Renal cortical epithelial cell (primary cell): ENCODE measurements at regions not wholly inside any gene's neighbourhood (a gene's known extent, or its start where the extent isn't known, plus 50 kb on each side); places are given as distances from the start of the nearest gene placed in this dataset.
"Not testable (repeated sequence)": the region's sequence is repeated elsewhere in the genome, so short reads cannot be mapped to it uniquely, and the experiment has no call there.

Experiments used
- DNase-seq: peaks from one replicate; pipeline ENCODE4 v3.0.0-alpha.2; 2011; ENCODE audit warnings: low read depth

- no peak for DNase-seq
Observed at GRCh38 chr4:59597536-59598329, 1602.4 kb upstream of the ADGRL3 start.

- no peak for DNase-seq
Observed at GRCh38 chr4:59598330-59598618, 1601.9 kb upstream of the ADGRL3 start.

- peak; percentile 26 for DNase-seq
Observed at GRCh38 chr4:59608466-59608865, 1591.7 kb upstream of the ADGRL3 start.

GRCh38 chr4:59612235-59612634 lies 1587.9 kb upstream of the ADGRL3 start:
- peak; percentile 82 for DNase-seq

GRCh38 chr4:59615316-59615715 lies 1584.8 kb upstream of the ADGRL3 start:
- no peak for DNase-seq

- DNase-seq: no peak
Observed at GRCh38 chr4:59629348-59629747, 1570.8 kb upstream of the ADGRL3 start.

- DNase-seq: no peak
Observed at GRCh38 chr4:59630235-59630634, 1569.9 kb upstream of the ADGRL3 start.

- DNase-seq: no peak
Observed at GRCh38 chr4:59630922-59631321, 1569.2 kb upstream of the ADGRL3 start.

GRCh38 chr4:59637596-59637995 lies 1562.5 kb upstream of the ADGRL3 start:
- DNase-seq: no peak

GRCh38 chr4:59643682-59644081 lies 1556.4 kb upstream of the ADGRL3 start:
- DNase-seq: no peak

- no peak for DNase-seq
Observed at GRCh38 chr4:59644765-59645164, 1555.4 kb upstream of the ADGRL3 start.

GRCh38 chr4:59646082-59646481 lies 1554.0 kb upstream of the ADGRL3 start:
- no peak for DNase-seq

GRCh38 chr4:59647011-59647410 lies 1553.1 kb upstream of the ADGRL3 start:
- DNase-seq: no peak

- DNase-seq: no peak
Observed at GRCh38 chr4:59647500-59647899, 1552.6 kb upstream of the ADGRL3 start.

- DNase-seq: no peak
Observed at GRCh38 chr4:59650861-59651260, 1549.3 kb upstream of the ADGRL3 start.

GRCh38 chr4:59655996-59656395 lies 1544.1 kb upstream of the ADGRL3 start:
- DNase-seq: peak; percentile 17

- DNase-seq: no peak
Observed at GRCh38 chr4:59664771-59665170, 1535.4 kb upstream of the ADGRL3 start.

GRCh38 chr4:59666645-59667044 lies 1533.5 kb upstream of the ADGRL3 start:
- no peak for DNase-seq

- DNase-seq: no peak
Observed at GRCh38 chr4:59671037-59671436, 1529.1 kb upstream of the ADGRL3 start.

- DNase-seq: no peak
Observed at GRCh38 chr4:59676389-59676788, 1523.7 kb upstream of the ADGRL3 start.

- DNase-seq: not testable (repeated sequence)
Observed at GRCh38 chr4:59676992-59677391, 1523.1 kb upstream of the ADGRL3 start.

- no peak for DNase-seq
Observed at GRCh38 chr4:59685626-59686025, 1514.5 kb upstream of the ADGRL3 start.

GRCh38 chr4:59689149-59689548 lies 1511.0 kb upstream of the ADGRL3 start:
- no peak for DNase-seq

GRCh38 chr4:59695355-59696053 lies 1504.6 kb upstream of the ADGRL3 start:
- no peak for DNase-seq
